Smooth muscle cell (in vitro differentiated cells): ENCODE measurements at regions not wholly inside any gene's neighbourhood (a gene's known extent, or its start where the extent isn't known, plus 50 kb on each side); places are given as distances from the start of the nearest gene placed in this dataset.
A peak's percentile ranks its signal among the peaks of the same experiment; 100 is the strongest.

Experiments
- DNase-seq: peaks from one replicate; lab custom pipeline; 2025; ENCODE audit not compliant: unreplicated experiment; lab: John Stamatoyannopoulos, UW
- H2AFZ ChIP-seq: fragments of 200-600 bp; sonication (generic); 2 replicates; pipeline ENCODE4 v1.6.0; 2016; ENCODE audit warnings: antibody characterized with exemption, low read depth, mild to moderate bottlenecking
- H3F3A ChIP-seq: fragments of 200-600 bp; sonication (generic); 2 replicates; pipeline ENCODE4 v1.6.0; 2017; ENCODE audit warnings: antibody characterized with exemption, low read depth
- H3K27ac ChIP-seq: fragments of 200-600 bp; sonication (generic); 2 replicates; pipeline ENCODE4 v1.5.1; 2016; ENCODE audit warnings: low read depth, mild to moderate bottlenecking
- H3K27me3 ChIP-seq: fragments of 200-600 bp; sonication (generic); 2 replicates; pipeline ENCODE4 v1.6.1; 2016; ENCODE audit warnings: low read depth, mild to moderate bottlenecking
- H3K36me3 ChIP-seq: fragments of 200-600 bp; sonication (generic); 2 replicates; pipeline ENCODE4 v1.5.1; 2016; ENCODE audit warnings: low read depth
- H3K4me1 ChIP-seq: fragments of 200-600 bp; sonication (generic); 2 replicates; pipeline ENCODE4 v1.5.1; 2016; ENCODE audit warnings: low read depth
- H3K4me2 ChIP-seq: fragments of 200-600 bp; sonication (generic); 2 replicates; pipeline ENCODE4 v1.6.0; 2016; ENCODE audit warnings: mild to moderate bottlenecking
- H3K4me3 ChIP-seq: fragments of 200-600 bp; sonication (generic); 2 replicates; pipeline ENCODE4 v1.5.1; 2016; ENCODE audit warnings: mild to moderate bottlenecking
- H3K79me2 ChIP-seq: fragments of 200-600 bp; sonication (generic); 2 replicates; pipeline ENCODE4 v1.6.0; 2016; ENCODE audit warnings: low read depth, mild to moderate bottlenecking
- H3K9ac ChIP-seq: fragments of 200-600 bp; sonication (generic); 2 replicates; pipeline ENCODE4 v1.6.0; 2016; ENCODE audit warnings: low read depth
- H3K9me3 ChIP-seq: fragments of 200-600 bp; sonication (generic); replicated peaks from 2 replicates; pipeline ENCODE4 v1.5.1; 2016; ENCODE audit warnings: low read depth
- H4K20me1 ChIP-seq: fragments of 200-600 bp; sonication (generic); 2 replicates; pipeline ENCODE4 v1.6.0; 2016; ENCODE audit warnings: low read depth
- WGBS: methylation state at CpG from one replicate; pipeline ENCODE4 v1.1.7; 2016; ENCODE audit warnings: low lambda C conversion rate; 5-methylcytosine and 5-hydroxymethylcytosine counted together
- TF ChIP-seq, protein P1 (sequence below): fragments of 200-600 bp; sonication (generic); IDR thresholded peaks from 2 replicates; pipeline ENCODE4 v1.5.1; 2017; ENCODE audit warnings: borderline replicate concordance, mild to moderate bottlenecking, antibody characterized with exemption; ENCODE audit not compliant: insufficient read depth, poor library complexity, severe bottlenecking

DNA sequence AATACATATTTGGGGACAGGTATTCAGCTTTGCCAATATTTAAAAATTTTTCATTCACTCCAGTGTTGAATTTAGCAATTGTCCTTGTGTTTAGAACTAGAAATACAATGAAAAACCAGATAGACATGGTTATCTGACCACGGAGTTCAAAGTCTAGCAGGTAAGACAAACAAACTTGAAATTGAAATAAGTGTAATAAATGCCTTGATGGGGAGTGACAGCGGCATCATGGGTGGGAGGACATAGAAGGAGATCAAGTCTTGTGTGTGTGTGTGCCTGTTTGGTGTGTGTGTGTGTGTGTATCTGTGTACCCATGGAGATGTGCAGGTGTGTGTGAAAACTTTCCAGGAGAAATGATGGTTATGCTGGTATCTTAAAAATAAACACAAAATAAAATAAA is 750.0 kb upstream of the CITED2 start:
- H3K27me3 ChIP-seq: no peaks in the 10 kb centered on the region
- no peak overlapping the region for H3K4me3 ChIP-seq
- H2AFZ ChIP-seq: no peak overlapping the region
- H4K20me1 ChIP-seq: no peaks in the 10 kb centered on the region
- H3K36me3 ChIP-seq: no peaks in the 10 kb centered on the region
- 94% methylated on average over 2 of the region's 2 CpGs for WGBS
- no peak overlapping the region for H3K9ac ChIP-seq
- TF ChIP-seq, protein P1, sequence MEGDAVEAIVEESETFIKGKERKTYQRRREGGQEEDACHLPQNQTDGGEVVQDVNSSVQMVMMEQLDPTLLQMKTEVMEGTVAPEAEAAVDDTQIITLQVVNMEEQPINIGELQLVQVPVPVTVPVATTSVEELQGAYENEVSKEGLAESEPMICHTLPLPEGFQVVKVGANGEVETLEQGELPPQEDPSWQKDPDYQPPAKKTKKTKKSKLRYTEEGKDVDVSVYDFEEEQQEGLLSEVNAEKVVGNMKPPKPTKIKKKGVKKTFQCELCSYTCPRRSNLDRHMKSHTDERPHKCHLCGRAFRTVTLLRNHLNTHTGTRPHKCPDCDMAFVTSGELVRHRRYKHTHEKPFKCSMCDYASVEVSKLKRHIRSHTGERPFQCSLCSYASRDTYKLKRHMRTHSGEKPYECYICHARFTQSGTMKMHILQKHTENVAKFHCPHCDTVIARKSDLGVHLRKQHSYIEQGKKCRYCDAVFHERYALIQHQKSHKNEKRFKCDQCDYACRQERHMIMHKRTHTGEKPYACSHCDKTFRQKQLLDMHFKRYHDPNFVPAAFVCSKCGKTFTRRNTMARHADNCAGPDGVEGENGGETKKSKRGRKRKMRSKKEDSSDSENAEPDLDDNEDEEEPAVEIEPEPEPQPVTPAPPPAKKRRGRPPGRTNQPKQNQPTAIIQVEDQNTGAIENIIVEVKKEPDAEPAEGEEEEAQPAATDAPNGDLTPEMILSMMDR: no peak
- H3K9me3 ChIP-seq: peaks cover 3% of the 10 kb centered on the region
- no peaks in the 10 kb centered on the region for H3K79me2 ChIP-seq
- H3K4me1 ChIP-seq: no peaks in the 10 kb centered on the region
- no peaks in the 10 kb centered on the region for H3F3A ChIP-seq
- no peak overlapping the region for H3K4me2 ChIP-seq
- H3K27ac ChIP-seq: no peak overlapping the region
- DNase-seq: no peak

DNA sequence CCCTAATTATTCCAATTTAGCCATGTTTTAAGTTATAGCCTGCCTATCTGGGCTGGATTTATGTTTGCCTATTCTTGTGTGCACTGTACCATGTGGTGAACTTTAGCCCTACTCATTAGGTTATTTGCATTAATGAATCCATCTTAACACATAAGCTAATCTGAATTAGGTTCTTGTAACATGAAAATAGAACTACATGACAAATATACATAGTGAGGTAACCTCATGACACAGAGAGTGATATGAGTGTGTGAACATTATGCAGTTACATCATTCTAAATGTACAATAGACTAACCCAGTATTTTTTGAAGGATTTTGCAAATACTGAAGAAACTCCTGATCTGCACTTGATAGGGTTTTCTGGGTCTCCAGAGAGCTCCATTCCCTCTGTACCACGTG is 733.7 kb upstream of the CITED2 start:
- Histone ChIP-seq H2AFZ (no peak overlapping the region), H3K79me2 (no peaks in the 10 kb centered on the region), H4K20me1 (no peaks in the 10 kb centered on the region), H3K9me3 (no peaks in the 10 kb centered on the region), H3K27ac (no peak overlapping the region), H3K4me1 (no peaks in the 10 kb centered on the region), H3K9ac (no peak overlapping the region), H3F3A (no peaks in the 10 kb centered on the region), H3K36me3 (no peaks in the 10 kb centered on the region), H3K4me2 (no peak overlapping the region), H3K4me3 (no peak overlapping the region), H3K27me3 (no peaks in the 10 kb centered on the region)
- TF ChIP-seq, protein P1: no peak
- 97% methylated on average over 1 of the region's 1 CpG for WGBS
- DNase-seq: no peak

DNA sequence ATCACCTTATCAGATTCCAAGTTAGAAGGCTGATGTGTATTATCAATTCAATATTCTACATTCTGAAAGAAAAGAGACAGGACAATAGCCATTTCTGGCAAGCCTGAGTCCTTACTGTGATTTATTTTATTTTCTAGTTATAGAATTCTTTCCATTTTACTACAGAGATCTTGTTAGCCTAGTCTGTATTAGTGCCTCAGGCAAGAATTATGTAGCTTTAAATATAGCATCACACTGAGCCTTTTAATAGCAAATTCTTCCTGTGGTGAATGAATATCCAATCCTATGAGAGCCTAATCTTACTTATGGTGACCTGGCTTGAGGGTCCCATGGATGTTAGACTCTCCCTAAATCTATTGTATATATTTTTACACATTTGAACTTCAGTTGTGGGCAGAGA is 732.8 kb upstream of the CITED2 start:
- Histone ChIP-seq H3K9ac (no peak overlapping the region), H3K79me2 (no peaks in the 10 kb centered on the region), H3K4me2 (no peak overlapping the region), H3K9me3 (no peaks in the 10 kb centered on the region), H3K4me3 (no peak overlapping the region), H2AFZ (peak overlapping the region; percentile 15), H3K27ac (no peak overlapping the region), H4K20me1 (no peaks in the 10 kb centered on the region), H3K4me1 (no peaks in the 10 kb centered on the region), H3F3A (no peaks in the 10 kb centered on the region), H3K36me3 (no peaks in the 10 kb centered on the region), H3K27me3 (no peaks in the 10 kb centered on the region)
- DNase-seq: no peak
- TF ChIP-seq, protein P1: no peak

DNA sequence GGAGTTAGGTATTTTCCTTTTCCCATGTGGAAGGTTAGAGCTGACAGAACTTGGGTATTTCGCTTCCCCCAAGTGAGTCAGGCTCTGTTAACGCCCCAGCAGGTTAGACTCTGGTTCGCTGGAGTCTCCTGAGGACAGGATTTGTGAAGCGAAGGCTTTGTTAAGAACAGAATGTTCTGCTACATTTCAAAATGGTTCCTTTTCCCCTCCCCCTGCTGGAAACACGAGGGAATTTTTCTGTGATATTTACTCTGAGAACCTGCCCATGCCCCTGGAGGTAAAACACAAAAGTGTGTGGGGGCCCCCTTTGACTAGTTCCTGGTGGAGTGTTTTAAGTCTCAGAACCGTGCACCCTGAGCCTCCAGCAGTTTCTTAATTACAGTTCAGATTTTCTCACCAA is 731.4 kb upstream of the CITED2 start:
- Histone ChIP-seq H3K79me2 (no peaks in the 10 kb centered on the region), H3K27me3 (no peaks in the 10 kb centered on the region), H3K4me3 (no peak overlapping the region), H3K9me3 (no peaks in the 10 kb centered on the region), H3K9ac (no peak overlapping the region), H4K20me1 (no peaks in the 10 kb centered on the region), H3F3A (no peaks in the 10 kb centered on the region), H3K27ac (no peak overlapping the region), H3K4me1 (no peaks in the 10 kb centered on the region), H3K36me3 (no peaks in the 10 kb centered on the region), H3K4me2 (peak overlapping the region; percentile 34), H2AFZ (peak overlapping the region; percentile 95)
- 40% methylated on average over 6 of the region's 6 CpGs for WGBS
- DNase-seq: no peak
- TF ChIP-seq, protein P1: peak; percentile 42
